NCI-H2081 treated with DMSO at 0.1 percent for 48 hours (cell line): ENCODE measurements at regions not wholly inside any gene's neighbourhood (a gene's known extent, or its start where the extent isn't known, plus 50 kb on each side); places are given as distances from the start of the nearest gene placed in this dataset.

Experiments
- DNase-seq: peaks from one replicate; lab custom pipeline; 2025; lab: John Stamatoyannopoulos, UW

DNA sequence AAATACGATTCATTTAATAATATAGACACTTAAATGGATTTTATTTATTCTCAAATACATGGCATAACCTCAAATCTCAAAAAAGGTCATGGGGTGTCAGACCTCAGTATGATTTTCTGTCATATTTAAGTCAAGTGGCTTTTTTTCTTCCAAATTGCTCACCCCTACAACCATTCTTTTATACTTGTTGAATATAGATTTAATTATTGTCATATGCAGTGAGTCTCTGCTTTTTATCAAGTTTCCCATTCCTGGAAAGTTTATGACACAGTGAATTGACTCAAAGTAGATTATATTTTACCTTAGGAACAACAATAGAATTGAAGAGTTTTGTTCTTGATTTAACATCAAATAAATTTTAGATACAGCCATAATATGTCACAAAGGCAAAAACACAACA is 59.5 kb upstream of the IRF2BP2 start:
- no peak for DNase-seq

DNA sequence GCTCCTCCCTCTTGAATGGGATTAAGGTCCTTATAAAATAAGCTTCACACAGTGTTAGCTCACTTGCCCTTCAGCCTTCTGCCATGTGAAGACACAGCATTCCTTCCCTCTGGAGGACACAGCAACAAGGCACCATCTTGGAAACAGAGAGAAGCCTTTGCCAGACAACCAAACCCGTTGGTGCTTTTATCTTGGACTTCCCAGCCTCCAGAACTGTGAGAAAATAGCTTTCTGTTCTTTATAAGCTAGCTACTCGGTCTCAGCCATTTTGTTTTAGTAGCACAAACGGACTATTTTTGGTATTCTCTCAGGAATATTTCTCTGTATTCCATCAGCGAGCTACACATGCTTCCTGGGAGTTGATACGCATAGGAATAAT is 58.6 kb upstream of the IRF2BP2 start:
- DNase-seq, result no peak

DNA sequence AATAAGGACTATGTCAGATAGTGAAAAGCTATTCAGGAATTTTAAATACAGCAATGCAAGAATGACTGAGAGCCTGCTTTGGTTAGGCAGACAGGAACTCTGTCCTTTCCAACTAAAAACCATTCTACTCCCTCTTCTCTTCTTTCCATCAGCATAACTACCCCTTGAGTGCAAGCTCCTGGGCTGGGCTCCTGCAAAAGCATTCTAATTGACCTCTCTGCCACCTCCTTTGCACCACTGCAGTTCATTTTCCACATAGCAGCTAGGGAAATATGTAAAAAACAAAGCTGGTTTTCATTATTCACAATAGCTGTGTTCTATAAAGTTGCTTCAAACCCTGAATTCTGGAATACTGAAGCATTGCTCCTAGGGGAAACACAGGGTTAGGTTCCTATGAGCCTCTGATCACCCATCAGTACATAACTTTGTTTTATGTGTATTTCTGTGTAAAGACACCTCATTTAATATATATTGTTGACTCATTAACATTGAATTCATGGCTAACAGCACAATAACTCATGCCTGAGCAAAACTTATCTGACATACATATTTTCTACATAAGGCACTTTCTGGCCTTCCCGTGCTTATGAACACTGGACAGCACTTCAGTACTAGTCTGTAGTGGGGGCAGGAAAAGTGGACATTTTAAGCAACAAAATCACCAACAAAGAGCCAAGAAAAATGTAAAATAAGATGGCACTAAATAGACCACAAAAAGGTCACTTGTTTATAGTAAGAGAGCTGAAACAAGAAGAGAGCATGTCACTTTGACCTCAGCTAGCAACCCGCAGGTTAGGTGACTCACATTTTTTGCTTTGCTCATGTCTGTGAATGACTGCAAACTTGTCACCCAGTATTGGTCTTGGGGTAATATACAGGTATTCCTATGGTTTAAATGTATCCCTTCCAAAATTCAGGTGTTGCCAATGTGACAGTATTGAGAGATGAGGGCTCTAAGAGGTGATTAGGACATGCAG is 57.9 kb upstream of the IRF2BP2 start:
- DNase-seq, result no peak

DNA sequence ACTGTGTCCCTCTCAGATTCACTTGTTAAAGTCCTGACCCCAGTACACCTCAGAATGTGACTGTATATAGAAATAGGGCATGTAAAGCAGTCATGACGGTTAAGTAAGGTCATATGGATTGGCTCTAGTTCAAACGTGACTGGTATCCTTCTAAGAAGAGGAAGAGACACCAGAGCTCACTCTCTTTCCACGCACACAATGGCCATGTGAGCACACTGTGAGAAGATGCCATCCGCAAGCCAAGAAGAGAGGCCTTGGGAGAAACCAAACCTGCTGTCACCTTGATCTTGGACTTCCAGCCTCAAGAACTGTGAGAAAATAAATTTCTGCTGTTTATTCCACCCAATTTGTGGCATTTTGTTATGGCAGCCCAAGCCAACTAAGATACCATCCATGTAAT is 56.8 kb upstream of the IRF2BP2 start:
- DNase-seq, result no peak

DNA sequence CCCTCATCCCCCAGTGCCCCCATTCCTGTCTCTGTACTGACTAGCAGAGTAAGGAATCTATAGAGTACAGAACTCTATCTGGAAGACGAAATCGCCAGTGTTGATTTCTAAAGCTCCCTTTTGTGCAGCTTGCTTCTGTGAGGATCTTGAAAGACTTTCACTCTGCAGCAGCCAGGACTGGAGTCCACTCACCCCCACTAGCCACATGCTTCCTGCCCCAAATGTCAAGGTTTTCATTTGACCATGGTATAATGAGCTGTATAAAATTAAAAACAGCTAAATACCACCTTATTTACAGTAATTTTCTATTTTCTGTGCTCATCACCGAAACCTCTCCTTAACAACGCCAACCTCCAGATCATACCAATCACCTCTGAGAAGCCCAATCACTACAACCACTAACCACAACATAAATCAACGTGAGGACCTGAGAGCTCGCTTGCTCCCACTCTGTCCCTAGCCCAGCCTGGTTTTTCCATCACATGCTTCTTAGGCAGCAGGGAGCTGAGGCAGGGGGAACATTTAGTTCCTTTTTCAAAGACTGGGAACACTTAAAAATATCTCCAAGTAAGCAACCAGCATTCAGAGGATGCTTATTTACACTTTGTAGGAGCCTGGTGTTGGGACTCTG is 56.1 kb upstream of the IRF2BP2 start:
- DNase-seq, result no peak

DNA sequence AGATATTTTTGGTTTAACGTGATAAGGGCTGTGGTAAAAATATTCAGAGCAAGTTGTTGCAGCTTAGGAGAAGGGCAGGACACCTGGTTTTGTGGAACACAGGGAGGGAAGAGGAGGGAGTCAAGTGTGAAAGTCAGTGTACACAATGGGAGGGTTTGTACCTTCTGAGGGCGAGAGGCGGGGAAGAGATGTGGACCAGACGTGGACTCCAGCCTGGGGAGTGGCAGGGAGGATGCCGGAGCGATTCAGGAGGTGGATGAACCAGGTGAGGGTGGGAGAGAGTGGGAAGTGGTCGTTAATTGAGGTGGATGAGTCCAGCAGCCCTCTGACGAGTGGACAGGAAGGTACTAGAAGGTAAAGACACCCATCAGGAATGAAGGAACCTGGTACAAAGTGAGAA is 52.2 kb upstream of the IRF2BP2 start:
- DNase-seq, result no peak

DNA sequence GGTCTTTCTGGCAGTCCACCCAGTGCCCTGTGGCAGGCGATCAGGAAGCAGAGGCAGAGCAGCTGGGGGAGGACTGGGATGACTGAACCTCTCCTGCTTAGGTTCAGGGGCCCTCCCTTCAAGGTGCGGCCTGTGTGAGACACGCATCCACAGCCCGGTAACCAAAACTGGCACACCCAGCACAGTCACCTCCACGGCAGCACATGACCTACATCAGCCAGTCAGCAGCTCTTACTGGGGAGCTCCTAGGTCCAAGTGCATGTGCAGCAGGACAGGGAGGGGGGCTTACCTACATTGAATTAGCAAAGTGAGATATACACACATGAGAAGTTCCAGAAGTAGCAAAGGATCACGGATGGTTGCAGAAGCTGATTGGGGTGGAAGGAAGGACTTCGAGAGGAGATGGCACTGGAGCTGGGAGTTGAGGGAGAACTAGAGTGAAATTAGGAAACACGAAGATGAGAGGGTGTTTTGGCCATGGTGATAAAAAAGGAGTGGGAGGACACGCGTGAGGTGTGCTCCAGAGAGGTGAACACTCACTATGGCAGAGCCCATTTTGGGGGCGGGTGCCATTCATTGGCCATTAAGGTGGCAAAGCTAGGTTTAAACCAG is 51.4 kb upstream of the IRF2BP2 start:
- DNase-seq, result no peak

DNA sequence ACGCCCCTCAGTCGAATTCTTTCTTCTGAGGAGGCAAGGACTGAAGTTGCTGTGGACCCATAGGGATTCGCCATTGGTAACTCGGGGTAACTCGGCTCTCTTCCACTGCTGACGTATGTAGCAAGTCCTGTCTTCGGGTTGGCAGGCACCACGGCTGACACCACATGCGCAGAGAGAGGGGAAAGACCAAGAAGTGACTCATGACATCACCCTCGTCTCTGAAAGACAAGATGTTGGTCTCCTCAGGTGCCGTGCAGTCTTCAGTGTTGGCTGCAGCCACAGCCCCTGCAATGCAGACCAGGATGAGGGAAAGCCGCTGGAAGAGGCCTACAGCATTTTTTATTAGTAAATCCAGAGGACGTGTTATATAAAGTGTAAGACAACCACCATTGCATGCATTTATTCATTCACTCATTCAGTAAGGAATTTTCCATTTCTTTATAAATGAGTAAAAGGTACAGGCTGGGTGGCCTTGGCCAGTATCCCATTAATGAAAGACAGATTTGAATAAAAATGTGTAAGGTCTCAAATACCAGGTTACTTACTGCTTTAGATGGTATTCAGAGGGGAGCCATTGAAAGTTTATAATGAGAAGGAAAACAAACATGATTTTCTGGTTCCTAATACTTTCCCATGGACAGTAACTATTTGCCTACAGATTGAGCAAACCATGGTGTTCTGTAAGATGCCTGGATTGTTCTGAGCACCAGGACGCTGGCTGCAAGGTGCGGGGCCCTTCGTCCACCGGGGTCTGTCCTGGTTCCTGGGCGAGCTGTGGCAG is 50.7 kb upstream of the IRF2BP2 start:
- DNase-seq, result no peak
